Upper lobe of left lung (tissue), 6 donors: ENCODE measurements at regions not wholly inside any gene's neighbourhood (a gene's known extent, or its start where the extent isn't known, plus 50 kb on each side); places are given as distances from the start of the nearest gene placed in this dataset.
"Not testable (repeated sequence)": the region's sequence is repeated elsewhere in the genome, so short reads cannot be mapped to it uniquely, and the experiment has no call there.

Experiments used
- ATAC-seq, 2 donors: fragments of 200-7000 bp; cut with Tn5 transposase; one replicate each; pipeline ENCODE4 v1.9.1; 2022; ENCODE audit warnings: mild to moderate bottlenecking in 2 of 2, moderate library complexity in 2 of 2; ENCODE audit not compliant: low FRiP score in 2 of 2
- DNase-seq, 2 donors: peaks; one replicate each; pipeline ENCODE4 v3.0.0-alpha.2; 2019 to 2020
- H3K27ac ChIP-seq, 4 donors: fragments of 200-600 bp; sonication (generic); one replicate each; pipeline ENCODE4 v1.5.1; 2016 to 2019
- H3K27me3 ChIP-seq, 4 donors: fragments of 200-600 bp; sonication (generic); one replicate each; pipeline ENCODE4 v1.5.1; 2017 to 2019
- H3K36me3 ChIP-seq, 4 donors: fragments of 200-600 bp; sonication (generic); one replicate each; pipeline ENCODE4 v1.5.1; 2016 to 2019
- H3K4me1 ChIP-seq, 4 donors: fragments of 200-600 bp; sonication (generic); one replicate each; pipeline ENCODE4 v1.5.1; 2018 to 2019
- H3K4me3 ChIP-seq, 4 donors: fragments of 200-600 bp; sonication (generic); one replicate each; pipeline ENCODE4 v1.5.1; 2017 to 2019; ENCODE audit warnings: mild to moderate bottlenecking in 2 of 4, moderate library complexity in 1 of 4
- H3K9me3 ChIP-seq, 4 donors: fragments of 200-600 bp; sonication (generic); one replicate each; pipeline ENCODE4 v1.5.1; 2018 to 2019
- CTCF ChIP-seq, 6 experiments: fragments of 450-650 bp in 4 of 6; fragments of 200-600 bp in 2 of 6; sonication (generic) in 2 of 6; IDR thresholded peaks; one replicate each; pipeline ENCODE4 v1.5.1; 2016 to 2019; ENCODE audit warnings: antibody characterized with exemption in 6 of 6
- EP300 ChIP-seq, 4 donors: sonication (generic); formaldehyde crosslinking; IDR thresholded peaks; one replicate each; pipeline ENCODE4 v1.5.1; 2017; ENCODE audit warnings: antibody characterized with exemption in 4 of 4, control low read depth in 2 of 4
- POLR2A ChIP-seq, 4 donors: fragments of 450-650 bp; IDR thresholded peaks; one replicate each; pipeline ENCODE4 v1.5.1; 2016 to 2017; ENCODE audit warnings: antibody characterized with exemption in 4 of 4, mild to moderate bottlenecking in 2 of 4
- POLR2AphosphoS5 ChIP-seq, 2 donors: sonication (generic); formaldehyde crosslinking; IDR thresholded peaks; one replicate each; pipeline ENCODE4 v1.5.1; 2017; ENCODE audit warnings: antibody characterized with exemption in 2 of 2
- WGBS, 2 donors: methylation state at CpG; one replicate each; pipeline ENCODE4 v1.1.5; 2017 to 2018; 5-methylcytosine and 5-hydroxymethylcytosine counted together
- donor health status: DM: no; HTN: no; CAD: no; lungs with moderate emphysema.
- donor health status: DM: no; HTN: yes; CAD: no; lungs with severe emphysema.

DNA sequence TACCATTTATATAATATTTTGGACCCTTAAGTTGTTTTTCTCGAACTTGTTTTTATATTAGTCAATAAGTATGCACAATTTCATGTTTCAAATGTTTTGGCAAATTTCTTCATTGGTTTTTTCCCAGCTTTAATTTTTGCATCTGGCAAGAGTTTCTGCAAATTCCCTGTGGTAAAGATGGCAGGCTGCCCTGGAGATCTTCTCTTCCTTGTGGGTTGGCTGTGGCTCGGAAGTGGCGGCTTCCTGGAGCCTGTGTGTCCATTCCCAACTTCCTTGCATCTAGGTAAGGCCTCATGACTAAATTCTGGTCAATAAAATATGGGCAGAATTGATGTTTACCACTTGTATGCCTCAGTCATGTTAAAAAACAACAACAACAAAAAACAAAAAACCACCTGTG lies 818.6 kb downstream of the EPHA4 start:
- no peak for ATAC-seq
- 71 to 72% methylated on average over 3 of the region's 3 CpGs for WGBS, 2 donors
- no peak overlapping the region for H3K27ac ChIP-seq
- no peaks in the 10 kb centered on the region for H3K36me3 ChIP-seq
- TF ChIP-seq POLR2AphosphoS5 (IDR thresholded peaks at IDR 0.05) (no peak), EP300 (IDR thresholded peaks at IDR 0.05) (no peak), CTCF (IDR thresholded peaks at IDR 0.05) (no peak), POLR2A (IDR thresholded peaks at IDR 0.05) (no peak)
- H3K27me3 ChIP-seq, result no peaks in the 10 kb centered on the region
- H3K9me3 ChIP-seq, result peaks cover 0 to 3% (median 0%) of the 10 kb centered on the region in 4 donors
- H3K4me1 ChIP-seq, result no peaks in the 10 kb centered on the region
- H3K4me3 ChIP-seq, result no peak overlapping the region
- DNase-seq, result no peak

- Histone ChIP-seq H3K4me1 (no peaks in the 10 kb centered on the region), H3K36me3 (no peaks in the 10 kb centered on the region), H3K4me3 (no peak overlapping the region), H3K9me3 (peaks cover 0 to 2% (median 0%) of the 10 kb centered on the region in 4 donors), H3K27ac (no peak overlapping the region), H3K27me3 (no peaks in the 10 kb centered on the region)
- 82 to 85% methylated on average over 6 of the region's 6 CpGs for WGBS, 2 donors
- no peak for ATAC-seq
- no peak for DNase-seq
- TF ChIP-seq POLR2AphosphoS5 (IDR thresholded peaks at IDR 0.05), result no peak
- no peak for TF ChIP-seq CTCF (IDR thresholded peaks at IDR 0.05)
- no peak for TF ChIP-seq EP300 (IDR thresholded peaks at IDR 0.05)
- TF ChIP-seq POLR2A (IDR thresholded peaks at IDR 0.05), result no peak
Measured at GRCh38 chr2:220756653-220757052, 815.5 kb downstream of the EPHA4 start.

DNA sequence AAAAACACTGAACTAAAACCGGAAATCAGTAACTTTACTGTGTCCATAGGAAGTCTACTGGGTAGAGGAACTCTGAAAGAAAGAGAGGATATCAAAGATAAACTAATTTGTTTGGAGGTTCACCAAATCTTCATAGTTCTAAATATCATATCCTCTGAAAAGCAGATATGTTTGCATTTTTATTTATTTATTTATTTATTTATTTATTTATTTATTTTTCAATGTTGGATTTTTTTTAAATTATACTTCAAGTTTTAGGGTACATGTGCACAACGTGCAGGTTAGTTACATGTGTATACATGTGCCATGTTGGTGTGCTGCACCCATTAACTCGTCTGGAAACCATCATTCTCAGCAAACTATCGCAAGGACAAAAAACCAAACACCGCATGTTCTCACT lies 813.7 kb downstream of the EPHA4 start:
- ATAC-seq, result not testable (repeated sequence)

GRCh38 chr2:220764171-220764570 lies 807.9 kb downstream of the EPHA4 start:
- no peaks in the 10 kb centered on the region for H3K27me3 ChIP-seq
- H3K4me1 ChIP-seq, result peaks cover 0 to 3% (median 0%) of the 10 kb centered on the region in 4 donors
- H3K36me3 ChIP-seq, result no peaks in the 10 kb centered on the region
- WGBS, 2 donors, result 49 to 53% methylated on average over 5 of the region's 5 CpGs
- H3K27ac ChIP-seq, result no peak overlapping the region
- no peaks in the 10 kb centered on the region for H3K9me3 ChIP-seq
- no peak for TF ChIP-seq EP300 (IDR thresholded peaks at IDR 0.05)
- DNase-seq (no peak), ATAC-seq (no peak)
- no peak overlapping the region for H3K4me3 ChIP-seq

More for the DNA sequence above, 813.7 kb downstream of the EPHA4 start:
- H3K9me3 ChIP-seq, H3K36me3 ChIP-seq, DNase-seq, H3K4me1 ChIP-seq, H3K27me3 ChIP-seq, H3K4me3 ChIP-seq, H3K27ac ChIP-seq: not testable (repeated sequence)
- WGBS, 2 donors, result 90 to 91% methylated on average over 5 of the region's 5 CpGs

GRCh38 chr2:220767591-220768255 lies 804.4 kb downstream of the EPHA4 start:
- no peak for ATAC-seq
- Histone ChIP-seq H3K36me3 (no peaks in the 10 kb centered on the region), H3K4me1 (peaks cover 0 to 3% (median 0%) of the 10 kb centered on the region in 4 donors), H3K27me3 (no peaks in the 10 kb centered on the region), H3K4me3 (no peak overlapping the region), H3K9me3 (no peaks in the 10 kb centered on the region), H3K27ac (no peak overlapping the region)
- DNase-seq, result no peak
- no peak for TF ChIP-seq POLR2AphosphoS5 (IDR thresholded peaks at IDR 0.05)
- TF ChIP-seq POLR2A (IDR thresholded peaks at IDR 0.05), result no peak
- no peak for TF ChIP-seq EP300 (IDR thresholded peaks at IDR 0.05)
- no peak for TF ChIP-seq CTCF (IDR thresholded peaks at IDR 0.05)
- WGBS, 2 donors, result 66 to 74% methylated on average over 3 of the region's 3 CpGs

DNA sequence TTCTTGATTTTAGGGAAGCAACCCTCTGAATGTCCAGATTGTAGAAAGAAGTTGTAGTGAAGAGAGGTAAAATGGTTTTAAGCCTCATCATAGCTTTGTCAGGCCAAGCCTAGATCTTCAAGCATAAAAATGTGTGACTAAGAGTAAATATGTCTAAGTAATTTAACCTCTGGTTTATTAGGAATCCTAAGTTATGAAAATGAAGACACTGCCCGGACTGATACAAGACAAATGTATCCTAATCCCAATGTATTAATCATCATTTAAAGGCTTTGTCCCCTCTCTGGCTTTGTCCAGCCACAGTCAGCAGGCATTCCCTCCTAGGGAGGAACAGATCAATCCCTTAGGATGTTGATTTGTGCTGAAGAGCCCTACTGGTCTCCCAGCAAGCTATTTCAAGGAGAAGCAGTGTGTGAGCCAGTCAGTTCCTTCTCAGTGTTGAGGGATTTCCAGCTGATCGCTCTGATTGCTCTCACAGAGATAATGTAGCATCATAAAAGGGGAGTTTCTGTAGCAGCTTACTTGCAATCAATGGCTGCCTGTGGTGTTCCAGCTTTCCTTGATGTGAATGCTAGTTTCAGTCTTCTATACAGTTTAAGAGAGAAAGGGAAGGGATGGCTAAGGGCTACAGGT lies 796.1 kb downstream of the EPHA4 start:
- H3K36me3 ChIP-seq, result no peaks in the 10 kb centered on the region
- no peaks in the 10 kb centered on the region for H3K4me1 ChIP-seq
- H3K9me3 ChIP-seq, result peaks cover 0 to 6% (median 0%) of the 10 kb centered on the region in 4 donors
- TF ChIP-seq EP300 (IDR thresholded peaks at IDR 0.05), result no peak
- TF ChIP-seq POLR2A (IDR thresholded peaks at IDR 0.05), result no peak
- TF ChIP-seq CTCF (IDR thresholded peaks at IDR 0.05), result no peak
- no peak for TF ChIP-seq POLR2AphosphoS5 (IDR thresholded peaks at IDR 0.05)
- ATAC-seq (no peak), DNase-seq (no peak)
- WGBS, 2 donors, result 79 to 90% methylated on average over 2 of the region's 2 CpGs
- H3K27ac ChIP-seq, result no peak overlapping the region
- H3K4me3 ChIP-seq, result no peak overlapping the region
- H3K27me3 ChIP-seq, result no peaks in the 10 kb centered on the region

GRCh38 chr2:220779076-220779475 lies 793.0 kb downstream of the EPHA4 start:
- not testable (repeated sequence) for H3K4me3 ChIP-seq, DNase-seq, H3K4me1 ChIP-seq, H3K27ac ChIP-seq, H3K9me3 ChIP-seq, H3K27me3 ChIP-seq, H3K36me3 ChIP-seq, ATAC-seq
